GM21723 (cell line): ENCODE measurements at regions not wholly inside any gene's neighbourhood (a gene's known extent, or its start where the extent isn't known, plus 50 kb on each side); places are given as distances from the start of the nearest gene placed in this dataset.
"Not testable (repeated sequence)": the region's sequence is repeated elsewhere in the genome, so short reads cannot be mapped to it uniquely, and the experiment has no call there.

Experiments used
- ATAC-seq: cut with Tn5 transposase; IDR thresholded peaks from one replicate; pipeline ENCODE4 v1.9.1; 2021; ENCODE audit warnings: mild to moderate bottlenecking, moderate library complexity; ENCODE audit not compliant: unreplicated experiment

- ATAC-seq: no peak
Observed at GRCh38 chr7:131689662-131690234, 133.3 kb upstream of the PODXL start.

GRCh38 chr7:131688738-131689661, 132.6 kb upstream of the PODXL start:
- no peak for ATAC-seq

- ATAC-seq: no peak
Observed at GRCh38 chr7:131687296-131687695, 130.9 kb upstream of the PODXL start.

- ATAC-seq: no peak
Observed at GRCh38 chr7:131686833-131687232, 130.4 kb upstream of the PODXL start.

GRCh38 chr7:131683536-131684125, 127.2 kb upstream of the PODXL start:
- ATAC-seq: no peak

- ATAC-seq: no peak
Observed at GRCh38 chr7:131681961-131682360, 125.5 kb upstream of the PODXL start.

GRCh38 chr7:131679071-131679470, 122.6 kb upstream of the PODXL start:
- ATAC-seq: not testable (repeated sequence)

- ATAC-seq: not testable (repeated sequence)
Observed at GRCh38 chr7:131676850-131677249, 120.4 kb upstream of the PODXL start.

GRCh38 chr7:131674131-131674530, 117.7 kb upstream of the PODXL start:
- no peak for ATAC-seq

- no peak for ATAC-seq
Observed at GRCh38 chr7:131673576-131673975, 117.1 kb upstream of the PODXL start.

GRCh38 chr7:131670406-131670805, 114.0 kb upstream of the PODXL start:
- no peak for ATAC-seq

GRCh38 chr7:131667699-131668098, 111.3 kb upstream of the PODXL start:
- ATAC-seq: no peak

- ATAC-seq: no peak
Observed at GRCh38 chr7:131665021-131665420, 108.6 kb upstream of the PODXL start.

GRCh38 chr7:131664570-131664969, 108.1 kb upstream of the PODXL start:
- no peak for ATAC-seq

- not testable (repeated sequence) for ATAC-seq
Observed at GRCh38 chr7:131662301-131662873, 106.0 kb upstream of the PODXL start.

- no peak for ATAC-seq
Observed at GRCh38 chr7:131657881-131658280, 101.5 kb upstream of the PODXL start.

- no peak for ATAC-seq
Observed at GRCh38 chr7:131656980-131657723, 100.7 kb upstream of the PODXL start.

- ATAC-seq: no peak
Observed at GRCh38 chr7:131655866-131656265, 99.4 kb upstream of the PODXL start.

GRCh38 chr7:131655447-131655846, 99.0 kb upstream of the PODXL start:
- no peak for ATAC-seq

- ATAC-seq: peak; percentile 93
Observed at GRCh38 chr7:131654668-131655326, 98.4 kb upstream of the PODXL start.

- ATAC-seq: no peak
Observed at GRCh38 chr7:131654249-131654558, 97.8 kb upstream of the PODXL start.
